PC-9 (cell line): ENCODE measurements at regions not wholly inside any gene's neighbourhood (a gene's known extent, or its start where the extent isn't known, plus 50 kb on each side); places are given as distances from the start of the nearest gene placed in this dataset.

Source experiments
- EZH2 ChIP-seq: fragments of 200-600 bp; sonication (generic); IDR thresholded peaks from 2 replicates; pipeline ENCODE4 v1.8.0; 2017; ENCODE audit warnings: antibody characterized with exemption, low read depth
- TF ChIP-seq, protein P1 (sequence below): fragments of 200-600 bp; sonication (generic); conservative IDR thresholded peaks from 2 replicates; pipeline ENCODE4 v1.6.1; 2017; ENCODE audit warnings: mixed run types, antibody characterized with exemption, mild to moderate bottlenecking, moderate library complexity

DNA sequence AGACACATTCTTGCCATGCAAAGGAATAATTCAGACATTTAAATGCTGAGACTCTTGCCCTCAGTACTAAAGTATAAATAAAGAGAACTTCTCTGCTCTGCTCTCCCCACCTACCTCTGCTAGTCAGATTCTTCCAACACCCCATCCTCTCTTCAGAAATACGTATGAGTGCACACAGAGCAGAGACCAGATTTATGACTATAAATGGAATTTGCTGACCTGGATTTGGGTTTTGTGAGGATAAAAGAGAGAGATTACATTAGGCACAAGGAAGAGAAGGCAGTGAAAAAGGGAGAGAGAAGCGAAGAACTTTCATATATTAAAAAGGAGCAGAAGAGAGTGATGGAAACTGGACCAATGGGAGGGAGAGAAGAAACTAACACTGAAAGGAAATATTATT, 87.6 kb upstream of the EXOC1L start:
- TF ChIP-seq, protein P1, sequence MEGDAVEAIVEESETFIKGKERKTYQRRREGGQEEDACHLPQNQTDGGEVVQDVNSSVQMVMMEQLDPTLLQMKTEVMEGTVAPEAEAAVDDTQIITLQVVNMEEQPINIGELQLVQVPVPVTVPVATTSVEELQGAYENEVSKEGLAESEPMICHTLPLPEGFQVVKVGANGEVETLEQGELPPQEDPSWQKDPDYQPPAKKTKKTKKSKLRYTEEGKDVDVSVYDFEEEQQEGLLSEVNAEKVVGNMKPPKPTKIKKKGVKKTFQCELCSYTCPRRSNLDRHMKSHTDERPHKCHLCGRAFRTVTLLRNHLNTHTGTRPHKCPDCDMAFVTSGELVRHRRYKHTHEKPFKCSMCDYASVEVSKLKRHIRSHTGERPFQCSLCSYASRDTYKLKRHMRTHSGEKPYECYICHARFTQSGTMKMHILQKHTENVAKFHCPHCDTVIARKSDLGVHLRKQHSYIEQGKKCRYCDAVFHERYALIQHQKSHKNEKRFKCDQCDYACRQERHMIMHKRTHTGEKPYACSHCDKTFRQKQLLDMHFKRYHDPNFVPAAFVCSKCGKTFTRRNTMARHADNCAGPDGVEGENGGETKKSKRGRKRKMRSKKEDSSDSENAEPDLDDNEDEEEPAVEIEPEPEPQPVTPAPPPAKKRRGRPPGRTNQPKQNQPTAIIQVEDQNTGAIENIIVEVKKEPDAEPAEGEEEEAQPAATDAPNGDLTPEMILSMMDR, result no peak
- TF ChIP-seq EZH2, result no peak
